ENCODE measurements at regions not wholly inside any gene's neighbourhood (a gene's known extent, or its start where the extent isn't known, plus 50 kb on each side); places are given as distances from the start of the nearest gene placed in this dataset.

DNA sequence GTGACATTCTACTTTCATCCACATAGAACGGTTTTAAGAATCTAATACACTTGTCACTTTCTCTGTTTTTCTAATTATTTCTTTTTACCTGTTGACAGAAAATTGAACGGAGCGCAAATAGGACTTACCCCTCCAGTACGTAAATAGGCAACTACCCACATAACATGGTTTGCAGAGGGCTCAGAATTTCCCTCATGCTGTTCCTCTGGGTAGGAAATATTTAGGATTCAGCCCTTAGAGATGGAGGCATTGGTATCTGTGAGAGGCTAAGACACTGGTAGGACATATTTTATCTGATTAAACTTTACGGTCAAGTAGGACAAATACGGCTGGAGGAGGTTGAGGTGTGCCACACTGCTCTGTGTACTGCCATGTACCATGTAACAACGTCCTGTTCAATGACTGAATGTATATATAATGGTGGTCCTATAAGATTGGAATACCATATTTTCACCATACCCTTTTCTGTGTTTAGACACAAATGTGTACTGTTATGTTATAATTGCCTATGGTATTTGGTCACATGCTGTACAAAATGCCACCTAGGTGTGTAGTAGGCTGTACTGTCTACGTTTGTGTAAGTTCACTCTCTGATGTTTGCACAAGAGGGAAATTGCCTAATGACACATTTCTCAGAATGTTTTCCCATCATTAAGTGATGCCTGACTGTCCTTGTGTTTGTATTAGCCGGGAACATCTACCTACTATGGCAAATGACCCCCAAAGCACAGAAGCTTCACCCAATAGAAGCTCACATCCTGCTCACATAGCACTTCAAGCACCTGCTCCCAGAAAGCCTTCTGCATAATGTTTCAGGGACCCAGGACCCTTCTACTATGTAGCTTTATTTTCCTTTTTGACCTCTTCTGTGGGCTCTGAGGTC, 429.4 kb upstream of the AKR1E2 start (continued):
- TF ChIP-seq, protein P1, sequence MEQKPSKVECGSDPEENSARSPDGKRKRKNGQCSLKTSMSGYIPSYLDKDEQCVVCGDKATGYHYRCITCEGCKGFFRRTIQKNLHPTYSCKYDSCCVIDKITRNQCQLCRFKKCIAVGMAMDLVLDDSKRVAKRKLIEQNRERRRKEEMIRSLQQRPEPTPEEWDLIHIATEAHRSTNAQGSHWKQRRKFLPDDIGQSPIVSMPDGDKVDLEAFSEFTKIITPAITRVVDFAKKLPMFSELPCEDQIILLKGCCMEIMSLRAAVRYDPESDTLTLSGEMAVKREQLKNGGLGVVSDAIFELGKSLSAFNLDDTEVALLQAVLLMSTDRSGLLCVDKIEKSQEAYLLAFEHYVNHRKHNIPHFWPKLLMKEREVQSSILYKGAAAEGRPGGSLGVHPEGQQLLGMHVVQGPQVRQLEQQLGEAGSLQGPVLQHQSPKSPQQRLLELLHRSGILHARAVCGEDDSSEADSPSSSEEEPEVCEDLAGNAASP (IDR thresholded peaks at IDR 0.05): no peak
- TF ChIP-seq ZNF717 (CRISPR knock-in tag; IDR thresholded peaks at IDR 0.05) (no peak), ARID3B (CRISPR knock-in tag; IDR thresholded peaks at IDR 0.05; ENCODE audit: borderline replicate concordance) (no peak), PURB (CRISPR knock-in tag; IDR thresholded peaks at IDR 0.05; ENCODE audit: low read depth) (no peak), CC2D1A (IDR thresholded peaks at IDR 0.05) (no peak), ZBTB5 (IDR thresholded peaks at IDR 0.05) (no peak)
- TF ChIP-seq, protein P2, sequence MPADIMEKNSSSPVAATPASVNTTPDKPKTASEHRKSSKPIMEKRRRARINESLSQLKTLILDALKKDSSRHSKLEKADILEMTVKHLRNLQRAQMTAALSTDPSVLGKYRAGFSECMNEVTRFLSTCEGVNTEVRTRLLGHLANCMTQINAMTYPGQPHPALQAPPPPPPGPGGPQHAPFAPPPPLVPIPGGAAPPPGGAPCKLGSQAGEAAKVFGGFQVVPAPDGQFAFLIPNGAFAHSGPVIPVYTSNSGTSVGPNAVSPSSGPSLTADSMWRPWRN (IDR thresholded peaks at IDR 0.05; ENCODE audit: low read depth): no peak

All from K562 (cell line).